ENCODE measurements at regions not wholly inside any gene's neighbourhood (a gene's known extent, or its start where the extent isn't known, plus 50 kb on each side); places are given as distances from the start of the nearest gene placed in this dataset.

DNA sequence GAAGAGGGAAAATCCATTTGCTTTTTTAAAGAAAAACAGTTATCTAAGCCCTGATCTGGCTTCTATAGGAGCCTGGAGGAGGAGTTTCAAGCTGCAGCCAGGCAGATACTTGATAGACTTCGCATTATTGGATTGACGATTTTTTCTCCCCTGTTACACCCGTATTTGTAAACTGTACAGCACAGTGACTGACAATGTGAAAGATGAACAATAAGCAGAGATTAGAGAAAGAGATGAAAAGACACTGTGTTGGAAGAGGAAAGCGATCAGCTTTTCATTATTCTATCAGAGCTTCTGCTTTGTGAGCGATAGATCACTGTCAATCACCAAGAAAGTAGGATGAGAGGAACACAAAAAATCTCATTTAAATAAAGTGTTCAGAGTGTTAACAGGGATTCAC lies 639.2 kb downstream of the TLL1 start (continued):
- TF ChIP-seq ZNF407 (IDR thresholded peaks at IDR 0.05; ENCODE audit: low read depth) (no peak), MTF1 (CRISPR knock-in tag; IDR thresholded peaks at IDR 0.05; ENCODE audit: borderline replicate concordance) (no peak), LARP7 (IDR thresholded peaks at IDR 0.05) (no peak), CGGBP1 (CRISPR knock-in tag; IDR thresholded peaks at IDR 0.05) (no peak), ZSCAN32 (CRISPR knock-in tag; IDR thresholded peaks at IDR 0.05) (no peak), ZC3H11A (IDR thresholded peaks at IDR 0.05; ENCODE audit: low read depth, low read length) (no peak), NCOA1 (IDR thresholded peaks at IDR 0.05; ENCODE audit: low read depth) (no peak), XRCC5 (IDR thresholded peaks at IDR 0.05; ENCODE audit: low read depth, low read length) (no peak), ZKSCAN8 (CRISPR knock-in tag; IDR thresholded peaks at IDR 0.05) (no peak)
- TF ChIP-seq, protein P1, sequence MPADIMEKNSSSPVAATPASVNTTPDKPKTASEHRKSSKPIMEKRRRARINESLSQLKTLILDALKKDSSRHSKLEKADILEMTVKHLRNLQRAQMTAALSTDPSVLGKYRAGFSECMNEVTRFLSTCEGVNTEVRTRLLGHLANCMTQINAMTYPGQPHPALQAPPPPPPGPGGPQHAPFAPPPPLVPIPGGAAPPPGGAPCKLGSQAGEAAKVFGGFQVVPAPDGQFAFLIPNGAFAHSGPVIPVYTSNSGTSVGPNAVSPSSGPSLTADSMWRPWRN (IDR thresholded peaks at IDR 0.05; ENCODE audit: low read depth) = no peak
- TF ChIP-seq, protein P2, sequence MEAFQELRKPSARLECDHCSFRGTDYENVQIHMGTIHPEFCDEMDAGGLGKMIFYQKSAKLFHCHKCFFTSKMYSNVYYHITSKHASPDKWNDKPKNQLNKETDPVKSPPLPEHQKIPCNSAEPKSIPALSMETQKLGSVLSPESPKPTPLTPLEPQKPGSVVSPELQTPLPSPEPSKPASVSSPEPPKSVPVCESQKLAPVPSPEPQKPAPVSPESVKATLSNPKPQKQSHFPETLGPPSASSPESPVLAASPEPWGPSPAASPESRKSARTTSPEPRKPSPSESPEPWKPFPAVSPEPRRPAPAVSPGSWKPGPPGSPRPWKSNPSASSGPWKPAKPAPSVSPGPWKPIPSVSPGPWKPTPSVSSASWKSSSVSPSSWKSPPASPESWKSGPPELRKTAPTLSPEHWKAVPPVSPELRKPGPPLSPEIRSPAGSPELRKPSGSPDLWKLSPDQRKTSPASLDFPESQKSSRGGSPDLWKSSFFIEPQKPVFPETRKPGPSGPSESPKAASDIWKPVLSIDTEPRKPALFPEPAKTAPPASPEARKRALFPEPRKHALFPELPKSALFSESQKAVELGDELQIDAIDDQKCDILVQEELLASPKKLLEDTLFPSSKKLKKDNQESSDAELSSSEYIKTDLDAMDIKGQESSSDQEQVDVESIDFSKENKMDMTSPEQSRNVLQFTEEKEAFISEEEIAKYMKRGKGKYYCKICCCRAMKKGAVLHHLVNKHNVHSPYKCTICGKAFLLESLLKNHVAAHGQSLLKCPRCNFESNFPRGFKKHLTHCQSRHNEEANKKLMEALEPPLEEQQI (IDR thresholded peaks at IDR 0.05) = no peak
